BJ (cell line): ENCODE measurements at regions not wholly inside any gene's neighbourhood (a gene's known extent, or its start where the extent isn't known, plus 50 kb on each side); places are given as distances from the start of the nearest gene placed in this dataset.
"Not testable (repeated sequence)": the region's sequence is repeated elsewhere in the genome, so short reads cannot be mapped to it uniquely, and the experiment has no call there.

Source experiments
- CTCF ChIA-PET: fragments of 350-600 bp; formaldehyde crosslinking; extraction: SDS; loops from one replicate; lab custom pipeline; 2021; ENCODE audit warnings: antibody characterized with exemption, inconsistent platforms; lab: Yijun Ruan, JAX
- POLR2A ChIA-PET: fragments of 300-600 bp; sonication (Branson Sonifier 250); formaldehyde crosslinking; extraction: SDS; loops from one replicate; lab custom pipeline; 2021; ENCODE audit warnings: antibody characterized with exemption; lab: Charles Lee
- DNase-seq: peaks from one replicate; pipeline ENCODE4 v3.0.0-alpha.2; 2011; ENCODE audit warnings: low read depth
- H3K27me3 ChIP-seq: 2 replicates; pipeline ENCODE4 v1.6.0; 2011; ENCODE audit warnings: low read length; ENCODE audit not compliant: control insufficient read depth, insufficient read depth
- H3K36me3 ChIP-seq: 2 replicates; pipeline ENCODE4 v1.5.1; 2011; ENCODE audit warnings: low read length; ENCODE audit not compliant: control insufficient read depth, insufficient read depth
- H3K4me3 ChIP-seq: 2 replicates; pipeline ENCODE4 v1.5.1; 2011; ENCODE audit warnings: low read depth, mild to moderate bottlenecking, control low read depth, low read length
- TF ChIP-seq, protein P1 (sequence below): IDR thresholded peaks from 2 replicates; pipeline ENCODE4 v1.5.1; 2011; ENCODE audit warnings: low read depth, mild to moderate bottlenecking, control low read depth, inconsistent platforms, low read length, moderate library complexity; ENCODE audit not compliant: insufficient read depth

DNA sequence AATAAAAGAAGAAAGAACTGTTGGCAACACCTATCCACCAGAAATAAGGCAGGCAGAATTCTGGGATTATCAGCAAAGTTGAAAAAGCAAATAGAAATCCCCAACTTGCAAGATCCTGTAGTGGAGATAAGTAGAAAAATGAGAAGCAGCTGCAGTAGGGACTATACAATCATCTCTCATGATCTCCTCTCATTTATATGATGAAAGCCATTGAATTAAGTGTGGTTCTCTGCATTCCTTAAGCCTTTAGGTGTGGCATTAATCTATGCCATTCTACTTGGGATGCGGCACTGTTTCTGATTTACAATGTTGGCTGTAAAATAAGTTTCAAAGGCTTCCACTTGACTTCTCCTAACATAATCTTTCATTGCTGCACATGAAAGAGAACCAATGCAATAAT lies 869.8 kb downstream of the TRAM1L1 start:
- POLR2A ChIA-PET = no interaction called here
- no peak for DNase-seq
- H3K27me3 ChIP-seq = no peaks in the 10 kb centered on the region
- TF ChIP-seq, protein P1, sequence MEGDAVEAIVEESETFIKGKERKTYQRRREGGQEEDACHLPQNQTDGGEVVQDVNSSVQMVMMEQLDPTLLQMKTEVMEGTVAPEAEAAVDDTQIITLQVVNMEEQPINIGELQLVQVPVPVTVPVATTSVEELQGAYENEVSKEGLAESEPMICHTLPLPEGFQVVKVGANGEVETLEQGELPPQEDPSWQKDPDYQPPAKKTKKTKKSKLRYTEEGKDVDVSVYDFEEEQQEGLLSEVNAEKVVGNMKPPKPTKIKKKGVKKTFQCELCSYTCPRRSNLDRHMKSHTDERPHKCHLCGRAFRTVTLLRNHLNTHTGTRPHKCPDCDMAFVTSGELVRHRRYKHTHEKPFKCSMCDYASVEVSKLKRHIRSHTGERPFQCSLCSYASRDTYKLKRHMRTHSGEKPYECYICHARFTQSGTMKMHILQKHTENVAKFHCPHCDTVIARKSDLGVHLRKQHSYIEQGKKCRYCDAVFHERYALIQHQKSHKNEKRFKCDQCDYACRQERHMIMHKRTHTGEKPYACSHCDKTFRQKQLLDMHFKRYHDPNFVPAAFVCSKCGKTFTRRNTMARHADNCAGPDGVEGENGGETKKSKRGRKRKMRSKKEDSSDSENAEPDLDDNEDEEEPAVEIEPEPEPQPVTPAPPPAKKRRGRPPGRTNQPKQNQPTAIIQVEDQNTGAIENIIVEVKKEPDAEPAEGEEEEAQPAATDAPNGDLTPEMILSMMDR = no peak
- no peak overlapping the region for H3K4me3 ChIP-seq
- CTCF ChIA-PET = no interaction called here
- H3K36me3 ChIP-seq = no peaks in the 10 kb centered on the region

DNA sequence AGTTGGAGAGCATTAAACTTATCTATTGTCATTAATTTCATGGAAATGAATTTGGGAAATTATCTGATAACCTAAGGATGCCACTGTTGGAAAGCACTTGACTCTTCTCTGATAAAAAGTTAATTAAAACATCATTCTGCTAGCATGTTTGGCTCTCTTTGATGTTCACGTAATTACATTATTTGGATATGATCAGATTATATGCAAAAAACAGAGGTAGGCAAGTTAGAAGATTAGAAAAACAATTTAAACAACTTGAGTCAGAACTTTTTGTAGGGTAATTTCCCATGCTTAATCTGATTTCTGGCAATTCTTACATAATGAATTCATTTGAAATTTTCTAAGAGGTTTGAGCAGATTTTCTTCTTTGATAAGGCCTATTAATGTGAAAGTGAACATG lies 882.9 kb downstream of the TRAM1L1 start:
- TF ChIP-seq, protein P1 = no peak

DNA sequence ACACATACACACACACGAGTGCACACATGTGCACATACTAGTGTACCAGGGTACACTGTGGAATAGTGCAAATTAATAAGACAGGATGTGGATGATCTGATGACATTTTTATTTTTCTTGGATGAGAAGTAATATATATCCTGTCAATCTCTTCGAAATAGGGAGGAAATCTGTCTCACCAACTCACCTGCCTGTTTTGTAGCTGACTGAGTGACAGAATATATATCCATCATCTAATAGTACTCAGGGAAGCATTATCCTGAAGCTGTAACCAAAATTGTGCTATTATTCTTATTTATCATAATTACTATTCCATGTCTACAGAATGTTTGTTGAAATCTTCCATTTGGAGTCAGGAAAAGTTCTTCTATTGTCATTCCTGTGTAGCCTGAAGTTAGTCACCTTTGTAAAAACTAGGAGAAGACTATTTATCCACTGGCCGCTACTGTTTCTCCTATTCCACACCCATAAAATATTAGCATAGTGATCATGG lies 888.0 kb downstream of the TRAM1L1 start:
- CTCF ChIA-PET = no interaction called here
- no peaks in the 10 kb centered on the region for H3K27me3 ChIP-seq
- DNase-seq = no peak
- POLR2A ChIA-PET = no interaction called here
- TF ChIP-seq, protein P1 = no peak
- no peaks in the 10 kb centered on the region for H3K36me3 ChIP-seq
- no peak overlapping the region for H3K4me3 ChIP-seq

More for the DNA sequence above, 882.9 kb downstream of the TRAM1L1 start:
- POLR2A ChIA-PET = no interaction called here
- Histone ChIP-seq H3K27me3 (no peaks in the 10 kb centered on the region), H3K36me3 (no peaks in the 10 kb centered on the region), H3K4me3 (no peak overlapping the region)
- CTCF ChIA-PET = no interaction called here
- DNase-seq = no peak

DNA sequence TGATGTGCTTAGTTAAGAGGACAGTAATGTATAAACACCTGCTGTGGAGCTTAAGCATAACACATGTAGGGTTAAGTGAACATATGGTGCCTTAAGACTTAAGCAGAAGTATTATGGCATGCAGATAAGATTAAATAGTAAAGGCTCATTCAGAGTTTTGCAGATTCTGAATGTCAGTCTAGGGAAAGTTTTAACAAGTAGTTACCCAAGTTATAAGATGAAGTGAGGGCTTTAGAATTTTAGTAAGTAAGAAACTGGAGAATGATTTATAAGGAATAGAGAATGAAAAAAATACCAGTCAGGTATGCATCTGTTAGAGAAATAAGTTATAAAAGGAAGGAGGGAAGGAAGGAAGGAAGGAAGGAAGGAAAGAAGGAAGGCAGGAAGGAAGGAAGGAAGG lies 902.1 kb downstream of the TRAM1L1 start:
- ChIA-PET CTCF (no interaction called here), POLR2A (no interaction called here)
- TF ChIP-seq, protein P1 = no peak
- DNase-seq = no peak
- no peak overlapping the region for H3K4me3 ChIP-seq
- no peaks in the 10 kb centered on the region for H3K27me3 ChIP-seq
- H3K36me3 ChIP-seq = no peaks in the 10 kb centered on the region

DNA sequence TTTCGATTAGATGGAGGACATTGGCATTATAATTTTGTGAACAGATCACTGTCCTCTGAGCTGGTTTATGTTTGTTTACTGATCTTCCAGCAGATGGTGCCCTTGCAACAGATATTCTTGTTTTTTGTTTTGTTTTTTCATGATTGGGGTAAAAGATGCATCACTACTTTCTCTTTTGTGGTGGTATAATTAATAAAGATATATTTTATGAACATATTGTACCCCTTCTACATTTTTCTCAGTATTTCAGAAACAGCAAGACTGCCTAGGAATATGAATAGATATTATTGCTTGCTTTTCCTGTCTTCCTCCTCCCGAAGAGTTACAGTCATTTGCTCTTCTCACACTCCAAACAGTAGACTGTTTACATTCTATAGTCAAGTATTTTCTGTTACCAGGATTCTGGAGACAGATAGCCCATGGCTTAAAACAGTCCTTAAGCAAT lies 905.2 kb downstream of the TRAM1L1 start:
- CTCF ChIA-PET = no interaction called here
- Histone ChIP-seq H3K4me3 (no peak overlapping the region), H3K36me3 (no peaks in the 10 kb centered on the region), H3K27me3 (no peaks in the 10 kb centered on the region)
- POLR2A ChIA-PET = no interaction called here
- no peak for DNase-seq
- TF ChIP-seq, protein P1 = no peak

DNA sequence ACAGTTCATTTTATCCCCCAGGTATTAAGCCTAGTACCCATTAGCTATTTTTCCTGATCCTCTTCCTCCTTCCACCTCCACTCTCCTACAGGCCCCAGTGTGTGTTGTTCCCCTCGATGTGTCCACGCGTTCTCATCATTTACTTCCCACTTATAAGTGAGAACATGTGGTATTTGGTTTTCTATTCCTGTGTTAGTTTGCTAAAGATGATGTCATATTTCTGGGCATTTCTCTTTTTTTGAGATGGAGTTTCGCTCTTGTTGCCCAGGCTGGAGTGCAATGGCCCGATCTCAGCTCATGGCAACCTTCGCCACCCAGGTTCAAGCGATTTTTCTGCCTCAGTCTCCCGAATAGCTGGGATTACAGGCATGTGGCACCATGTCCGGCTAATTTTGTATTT lies 934.0 kb downstream of the TRAM1L1 start:
- H3K27me3 ChIP-seq, CTCF ChIA-PET, H3K36me3 ChIP-seq, H3K4me3 ChIP-seq, DNase-seq, POLR2A ChIA-PET: not testable (repeated sequence)
